ENCODE measurements at regions not wholly inside any gene's neighbourhood (a gene's known extent, or its start where the extent isn't known, plus 50 kb on each side); places are given as distances from the start of the nearest gene placed in this dataset.

DNA sequence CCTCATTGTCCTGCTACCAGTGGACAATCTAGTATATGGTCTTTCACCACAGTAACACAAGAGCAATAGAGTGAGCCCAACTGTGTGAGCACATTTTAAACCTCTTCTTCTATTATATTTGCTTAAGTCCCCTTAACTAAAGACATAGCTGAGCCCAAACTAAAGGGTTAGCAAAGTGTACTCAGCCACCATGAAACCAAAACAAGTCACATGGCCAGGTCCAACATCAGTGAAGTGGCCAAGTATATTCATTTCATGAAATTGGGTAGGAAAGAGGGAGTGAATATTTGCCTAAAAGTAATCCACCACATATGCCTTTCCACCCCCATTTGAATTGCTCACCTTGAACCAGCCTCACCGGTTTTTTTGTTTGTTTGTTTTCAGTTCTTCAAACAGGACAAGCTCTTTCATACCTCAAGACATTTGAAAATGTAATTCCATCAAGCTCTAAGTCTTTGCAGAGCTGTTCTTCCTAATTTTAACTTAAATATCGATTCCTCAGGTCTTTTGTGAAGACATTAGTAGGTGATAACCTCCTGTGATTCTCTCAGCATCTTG, 327.0 kb upstream of the SEMA6D start:
- ATAC-seq (ENCODE audit: low read depth) = no peak
- Histone ChIP-seq H4K20me1 (ENCODE audit: control insufficient read depth, insufficient read depth, low read length, poor library complexity, severe bottlenecking) (no peaks in the 10 kb centered on the region), H3K9me3 (ENCODE audit: control extremely low read depth in 1 of 3, control insufficient read depth in 2 of 3, insufficient read depth in 1 of 3, low read length in 2 of 3) (no peaks in the 10 kb centered on the region), H3K9ac (ENCODE audit: low read length) (no peak overlapping the region), H2AFZ (ENCODE audit: insufficient read depth, low read depth, low read length, poor library complexity, severe bottlenecking) (no peak overlapping the region), H3K36me3 (replicated peaks in 1 of 2; ENCODE audit: control extremely low read depth in 1 of 2, control insufficient read depth in 1 of 2, extremely low read depth in 1 of 2, insufficient read depth in 2 of 2, low read length in 1 of 2) (no peaks in the 10 kb centered on the region), H3K4me2 (replicated peaks; ENCODE audit: low read depth, low read length, poor library complexity, severe bottlenecking) (no peak overlapping the region), H3K4me3 (ENCODE audit: control extremely low read depth in 1 of 5, extremely low read depth in 1 of 5, insufficient read depth in 1 of 5, low read depth in 2 of 5, low read length in 4 of 5) (no peak overlapping the region), H3K4me1 (ENCODE audit: control insufficient read depth in 2 of 2, insufficient read depth in 2 of 2, low read length in 2 of 2) (no peaks in the 10 kb centered on the region), H3K27ac (ENCODE audit: low read length in 2 of 2) (no peak overlapping the region), H3K79me2 (ENCODE audit: control insufficient read depth, insufficient read depth, low read length) (no peaks in the 10 kb centered on the region), H3K27me3 (replicated peaks in 1 of 4; ENCODE audit: control extremely low read depth in 1 of 4, control insufficient read depth in 3 of 4, insufficient read depth in 4 of 4, low read length in 3 of 4) (no peaks in the 10 kb centered on the region)
- Mint-ChIP-seq H3K4me1 (no peaks in the 10 kb centered on the region), H3K27me3 (no peaks in the 10 kb centered on the region), H3K9me3 (ENCODE audit: insufficient read depth) (no peaks in the 10 kb centered on the region), H3K4me3 (no peak overlapping the region), H3K27ac (no peak overlapping the region)
- DNase-seq = no peak
- CTCF ChIA-PET = no interaction called here
- 67% methylated on average over 1 of the region's 2 CpGs for WGBS (ENCODE audit: insufficient coverage)
- TF ChIP-seq EZH2 (IDR thresholded peaks at IDR 0.05; ENCODE audit: borderline replicate concordance, insufficient read depth, low read depth, low read length, poor library complexity, severe bottlenecking) = no peak
- TF ChIP-seq, protein P1, sequence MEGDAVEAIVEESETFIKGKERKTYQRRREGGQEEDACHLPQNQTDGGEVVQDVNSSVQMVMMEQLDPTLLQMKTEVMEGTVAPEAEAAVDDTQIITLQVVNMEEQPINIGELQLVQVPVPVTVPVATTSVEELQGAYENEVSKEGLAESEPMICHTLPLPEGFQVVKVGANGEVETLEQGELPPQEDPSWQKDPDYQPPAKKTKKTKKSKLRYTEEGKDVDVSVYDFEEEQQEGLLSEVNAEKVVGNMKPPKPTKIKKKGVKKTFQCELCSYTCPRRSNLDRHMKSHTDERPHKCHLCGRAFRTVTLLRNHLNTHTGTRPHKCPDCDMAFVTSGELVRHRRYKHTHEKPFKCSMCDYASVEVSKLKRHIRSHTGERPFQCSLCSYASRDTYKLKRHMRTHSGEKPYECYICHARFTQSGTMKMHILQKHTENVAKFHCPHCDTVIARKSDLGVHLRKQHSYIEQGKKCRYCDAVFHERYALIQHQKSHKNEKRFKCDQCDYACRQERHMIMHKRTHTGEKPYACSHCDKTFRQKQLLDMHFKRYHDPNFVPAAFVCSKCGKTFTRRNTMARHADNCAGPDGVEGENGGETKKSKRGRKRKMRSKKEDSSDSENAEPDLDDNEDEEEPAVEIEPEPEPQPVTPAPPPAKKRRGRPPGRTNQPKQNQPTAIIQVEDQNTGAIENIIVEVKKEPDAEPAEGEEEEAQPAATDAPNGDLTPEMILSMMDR (IDR thresholded peaks at IDR 0.05) = no peak
- POLR2A ChIA-PET = no interaction called here
- intact Hi-C loops (cut with micrococcal nuclease) = no loop called here

DNA sequence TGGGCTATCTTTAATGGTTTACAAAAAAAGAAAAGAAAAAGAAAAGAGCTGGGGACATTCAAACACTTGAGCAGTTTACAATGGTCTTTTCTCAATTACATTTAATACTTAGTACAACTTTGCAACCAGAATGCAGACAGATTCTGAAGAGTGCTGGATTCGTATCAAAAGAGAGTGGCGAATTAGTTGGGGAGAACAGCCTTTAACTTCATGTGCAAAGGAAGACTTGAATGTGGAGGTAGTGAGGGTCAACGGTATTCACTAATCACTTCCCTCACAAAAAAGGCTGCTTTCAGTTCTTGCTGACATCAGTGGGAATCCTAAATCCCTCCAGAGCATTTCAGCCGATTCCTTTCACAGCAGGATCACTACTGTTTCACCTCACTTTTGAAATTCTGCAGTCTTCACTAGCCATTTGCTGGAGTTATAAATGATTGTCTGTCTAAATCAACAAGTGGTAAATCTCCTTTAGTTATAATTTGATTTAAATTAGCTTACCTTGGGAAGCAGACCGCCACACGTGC, 323.0 kb upstream of the SEMA6D start:
- Histone ChIP-seq H3K9ac (ENCODE audit: low read length) (no peak overlapping the region), H3K79me2 (ENCODE audit: control insufficient read depth, insufficient read depth, low read length) (no peaks in the 10 kb centered on the region), H3K27ac (ENCODE audit: low read length in 2 of 2) (no peak overlapping the region), H3K9me3 (ENCODE audit: control extremely low read depth in 1 of 3, control insufficient read depth in 2 of 3, insufficient read depth in 1 of 3, low read length in 2 of 3) (no peaks in the 10 kb centered on the region), H3K36me3 (replicated peaks in 1 of 2; ENCODE audit: control extremely low read depth in 1 of 2, control insufficient read depth in 1 of 2, extremely low read depth in 1 of 2, insufficient read depth in 2 of 2, low read length in 1 of 2) (no peaks in the 10 kb centered on the region), H4K20me1 (ENCODE audit: control insufficient read depth, insufficient read depth, low read length, poor library complexity, severe bottlenecking) (no peaks in the 10 kb centered on the region), H2AFZ (ENCODE audit: insufficient read depth, low read depth, low read length, poor library complexity, severe bottlenecking) (no peak overlapping the region), H3K27me3 (replicated peaks in 1 of 4; ENCODE audit: control extremely low read depth in 1 of 4, control insufficient read depth in 3 of 4, insufficient read depth in 4 of 4, low read length in 3 of 4) (peaks cover 0 to 2% (median 0%) of the 10 kb centered on the region in 4 experiments), H3K4me1 (ENCODE audit: control insufficient read depth in 2 of 2, insufficient read depth in 2 of 2, low read length in 2 of 2) (no peaks in the 10 kb centered on the region), H3K4me3 (ENCODE audit: control extremely low read depth in 1 of 5, extremely low read depth in 1 of 5, insufficient read depth in 1 of 5, low read depth in 2 of 5, low read length in 4 of 5) (no peak overlapping the region), H3K4me2 (replicated peaks; ENCODE audit: low read depth, low read length, poor library complexity, severe bottlenecking) (no peak overlapping the region)
- intact Hi-C loops (cut with micrococcal nuclease) = no loop called here
- Mint-ChIP-seq H3K27ac (no peak overlapping the region), H3K4me3 (no peak overlapping the region), H3K4me1 (no peaks in the 10 kb centered on the region), H3K27me3 (no peaks in the 10 kb centered on the region), H3K9me3 (ENCODE audit: insufficient read depth) (no peaks in the 10 kb centered on the region)
- ChIA-PET POLR2A (no interaction called here), CTCF (no interaction called here)
- 100% methylated on average over 1 of the region's 6 CpGs for WGBS (ENCODE audit: insufficient coverage)
- TF ChIP-seq EZH2 (IDR thresholded peaks at IDR 0.05; ENCODE audit: borderline replicate concordance, insufficient read depth, low read depth, low read length, poor library complexity, severe bottlenecking) = no peak
- TF ChIP-seq, protein P1 (IDR thresholded peaks at IDR 0.05) = no peak
- DNase-seq (no peak), ATAC-seq (ENCODE audit: low read depth) (no peak)

Measured in B cell (primary cell).